GM12872 (cell line): ENCODE measurements at regions not wholly inside any gene's neighbourhood (a gene's known extent, or its start where the extent isn't known, plus 50 kb on each side); places are given as distances from the start of the nearest gene placed in this dataset.

Experiments used
- TF ChIP-seq, protein P1 (sequence below): IDR thresholded peaks from 3 replicates; pipeline ENCODE4 v1.5.1; 2011; ENCODE audit warnings: low read depth, mild to moderate bottlenecking, low read length, moderate library complexity; ENCODE audit not compliant: insufficient read depth

DNA sequence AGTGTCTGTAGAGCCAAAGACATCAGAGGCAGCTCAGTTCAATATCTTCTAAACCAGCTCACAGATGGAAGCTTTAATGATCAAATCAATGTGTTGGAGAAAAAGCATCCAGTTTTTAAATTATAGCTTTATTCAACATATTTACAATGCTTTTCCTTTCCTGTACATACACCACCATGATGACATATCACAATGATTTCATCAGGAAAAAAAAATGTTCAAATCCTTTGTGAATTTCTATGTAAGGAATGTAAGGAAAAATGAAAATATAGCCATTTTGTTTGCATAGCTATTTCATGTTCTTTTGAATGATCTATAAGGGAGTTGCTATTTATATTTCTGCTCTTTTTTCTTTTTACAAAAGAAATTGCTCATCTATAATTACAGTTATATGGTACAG lies 134.7 kb upstream of the CDH20 start:
- TF ChIP-seq, protein P1, sequence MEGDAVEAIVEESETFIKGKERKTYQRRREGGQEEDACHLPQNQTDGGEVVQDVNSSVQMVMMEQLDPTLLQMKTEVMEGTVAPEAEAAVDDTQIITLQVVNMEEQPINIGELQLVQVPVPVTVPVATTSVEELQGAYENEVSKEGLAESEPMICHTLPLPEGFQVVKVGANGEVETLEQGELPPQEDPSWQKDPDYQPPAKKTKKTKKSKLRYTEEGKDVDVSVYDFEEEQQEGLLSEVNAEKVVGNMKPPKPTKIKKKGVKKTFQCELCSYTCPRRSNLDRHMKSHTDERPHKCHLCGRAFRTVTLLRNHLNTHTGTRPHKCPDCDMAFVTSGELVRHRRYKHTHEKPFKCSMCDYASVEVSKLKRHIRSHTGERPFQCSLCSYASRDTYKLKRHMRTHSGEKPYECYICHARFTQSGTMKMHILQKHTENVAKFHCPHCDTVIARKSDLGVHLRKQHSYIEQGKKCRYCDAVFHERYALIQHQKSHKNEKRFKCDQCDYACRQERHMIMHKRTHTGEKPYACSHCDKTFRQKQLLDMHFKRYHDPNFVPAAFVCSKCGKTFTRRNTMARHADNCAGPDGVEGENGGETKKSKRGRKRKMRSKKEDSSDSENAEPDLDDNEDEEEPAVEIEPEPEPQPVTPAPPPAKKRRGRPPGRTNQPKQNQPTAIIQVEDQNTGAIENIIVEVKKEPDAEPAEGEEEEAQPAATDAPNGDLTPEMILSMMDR: no peak

DNA sequence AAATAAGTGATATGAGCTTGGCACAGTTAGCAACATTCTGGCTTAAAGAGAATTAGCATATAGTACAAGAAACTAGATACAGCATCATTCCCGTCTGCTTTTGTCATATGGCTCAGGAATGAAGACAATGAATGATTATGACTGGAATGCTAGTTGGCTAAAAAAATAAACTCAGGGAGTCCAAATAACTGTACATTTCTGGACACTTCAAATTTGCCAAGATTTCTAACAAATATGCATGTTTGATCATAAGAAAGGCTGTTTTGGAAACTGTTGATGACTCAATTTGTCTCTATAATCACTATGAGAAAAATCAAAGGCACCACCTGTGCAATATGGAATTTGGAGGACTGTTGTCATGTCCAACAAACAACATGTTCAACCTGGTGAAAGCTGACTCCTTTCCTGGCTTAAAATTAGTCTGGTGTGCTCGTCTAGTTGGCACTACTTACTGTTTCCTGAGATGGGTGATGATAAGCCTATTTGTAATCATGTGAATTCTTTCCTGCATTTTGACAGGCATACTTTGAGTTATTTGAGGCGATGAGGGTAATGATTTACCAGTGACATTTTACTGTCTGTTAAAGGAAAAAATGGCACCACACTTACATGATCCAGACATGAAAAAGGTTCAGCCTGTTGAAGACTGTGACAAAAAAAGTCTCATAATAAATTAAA lies 133.9 kb upstream of the CDH20 start:
- TF ChIP-seq, protein P1: no peak

DNA sequence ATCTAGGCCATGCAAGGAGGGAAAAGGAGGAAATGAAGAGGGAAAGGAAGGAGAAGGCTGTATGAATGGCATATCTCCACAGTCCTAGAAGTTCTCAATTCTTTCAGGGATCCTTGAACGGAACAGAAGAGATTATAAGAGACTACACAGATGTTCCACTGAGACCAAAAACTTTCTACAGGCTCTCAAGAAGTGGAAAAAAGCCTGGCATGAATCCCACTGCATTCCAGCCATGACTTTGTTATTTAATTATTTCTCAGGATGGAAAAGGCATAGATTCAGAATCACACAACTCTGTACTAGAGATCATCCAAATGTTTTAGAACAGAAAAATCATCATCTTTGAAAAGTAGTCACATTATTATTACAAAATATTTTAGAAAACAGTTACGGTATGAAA lies 131.7 kb upstream of the CDH20 start:
- TF ChIP-seq, protein P1: no peak

DNA sequence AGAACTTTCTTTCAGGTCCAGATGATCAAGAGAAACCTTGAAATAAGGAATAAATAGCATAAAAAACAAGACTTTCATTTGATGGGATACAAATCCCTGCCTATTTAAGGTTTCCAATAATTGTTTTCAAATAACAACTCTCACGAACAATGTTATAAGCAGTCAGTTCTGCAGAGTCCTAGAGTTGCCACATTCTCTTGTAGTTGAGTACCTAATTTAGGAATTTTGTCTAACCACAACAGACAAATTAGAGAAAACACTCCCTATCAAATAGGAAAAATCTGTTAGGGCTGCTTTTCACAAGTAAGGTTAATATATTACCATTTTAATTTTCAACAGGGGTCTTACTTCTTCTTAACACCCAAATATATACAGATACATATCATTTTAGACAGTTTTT lies 130.1 kb upstream of the CDH20 start:
- TF ChIP-seq, protein P1: no peak

DNA sequence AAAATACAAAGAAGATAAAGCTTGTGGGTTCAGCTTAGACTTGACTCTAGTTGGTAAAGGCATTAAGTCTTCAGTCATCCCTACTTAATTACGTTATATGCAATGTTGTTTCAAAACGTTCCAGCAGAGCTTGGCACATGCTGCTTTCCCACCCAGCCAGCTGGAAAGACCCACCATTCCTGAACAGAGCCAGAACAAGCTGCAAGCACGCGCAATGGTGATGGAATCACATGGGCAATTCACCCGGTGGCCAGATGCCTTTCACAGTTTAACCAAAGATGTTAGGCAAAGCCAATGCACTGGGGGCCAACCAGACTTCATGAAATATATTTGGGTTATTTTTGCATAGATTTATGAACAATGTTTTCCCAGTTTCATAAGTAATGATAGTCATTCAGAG lies 123.4 kb upstream of the CDH20 start:
- TF ChIP-seq, protein P1: no peak

DNA sequence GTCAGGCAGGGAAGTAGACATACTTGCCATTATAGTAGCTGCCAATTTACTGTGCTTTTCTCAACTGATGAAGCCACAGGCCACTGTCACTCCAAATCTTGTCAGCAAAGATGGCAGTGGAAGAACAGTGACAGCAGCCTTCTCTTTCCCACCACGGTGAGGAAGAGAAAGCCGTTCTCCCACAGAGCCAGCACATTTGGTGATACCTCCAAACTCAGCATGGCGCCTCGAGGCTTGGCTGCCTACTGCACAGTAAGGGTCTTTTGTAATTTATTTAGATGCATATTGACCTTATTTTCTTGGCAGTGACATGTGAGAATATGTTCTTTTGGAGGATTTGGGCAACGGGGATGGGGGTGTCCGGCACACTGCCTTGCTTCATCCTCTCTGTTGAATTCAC lies 117.2 kb upstream of the CDH20 start:
- TF ChIP-seq, protein P1: no peak

DNA sequence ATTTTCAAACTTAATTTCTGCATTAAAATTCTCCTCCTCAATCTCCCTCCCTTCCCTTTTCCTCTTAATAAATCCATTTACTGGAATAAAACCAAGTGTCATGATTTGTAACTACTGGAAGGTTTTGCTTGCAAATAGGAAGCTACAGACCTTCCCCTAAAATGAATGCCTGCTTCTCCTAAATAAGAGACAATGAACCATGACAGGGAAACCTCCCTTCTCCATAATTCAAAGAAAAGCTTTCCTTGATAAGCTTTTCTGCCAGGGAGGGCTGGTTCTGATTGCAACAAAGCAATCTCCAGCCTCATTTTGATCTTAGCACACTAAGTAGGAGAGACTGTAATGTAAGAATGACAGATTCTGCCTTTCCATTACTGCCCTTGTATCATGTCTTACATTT lies 111.0 kb upstream of the CDH20 start:
- TF ChIP-seq, protein P1: no peak

DNA sequence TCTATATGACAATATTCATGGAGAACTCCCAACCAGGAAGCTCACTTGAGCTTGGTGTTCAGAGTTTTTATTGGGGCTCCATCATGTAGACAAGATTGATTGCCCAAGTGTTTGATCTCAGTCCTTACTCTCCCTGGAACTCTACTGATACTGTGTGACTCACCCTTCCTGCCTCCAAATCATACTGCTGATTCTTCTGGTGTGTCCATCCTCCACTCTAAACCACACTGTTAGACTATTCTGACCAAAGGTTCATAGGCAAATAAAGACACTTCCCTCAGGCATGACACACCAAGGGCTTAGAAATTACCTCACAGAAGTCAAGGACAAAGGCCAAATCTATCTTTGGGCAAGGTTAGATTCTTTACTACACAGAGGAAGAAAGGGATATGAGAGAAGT lies 107.9 kb upstream of the CDH20 start:
- TF ChIP-seq, protein P1: no peak
